ENCODE measurements at regions not wholly inside any gene's neighbourhood (a gene's known extent, or its start where the extent isn't known, plus 50 kb on each side); places are given as distances from the start of the nearest gene placed in this dataset.

- Histone ChIP-seq H3K9ac (ENCODE audit: low read length) (no peak overlapping the region), H3K4me1 (ENCODE audit: insufficient read depth, low read length) (no peaks in the 10 kb centered on the region), H3K4me2 (ENCODE audit: low read length) (no peak overlapping the region), H3K4me3 (ENCODE audit: low read length) (no peak overlapping the region), H3K36me3 (ENCODE audit: low read depth, low read length) (no peaks in the 10 kb centered on the region), H3F3A (ENCODE audit: low read length, unreplicated experiment) (no peaks in the 10 kb centered on the region), H2AFZ (ENCODE audit: low read length) (no peak overlapping the region), H3K27ac (ENCODE audit: low read length) (no peak overlapping the region), H4K20me1 (ENCODE audit: low read length) (no peaks in the 10 kb centered on the region), H3K9me2 (replicated peaks; ENCODE audit: low read length) (no peaks in the 10 kb centered on the region), H3K27me3 (ENCODE audit: low read length) (peaks cover 40% of the 10 kb centered on the region), H3K9me3 (ENCODE audit: low read length) (no peaks in the 10 kb centered on the region), H3K79me2 (ENCODE audit: low read length) (no peaks in the 10 kb centered on the region)
- TF ChIP-seq CTCF (conservative IDR thresholded peaks at IDR 0.05; ENCODE audit: low read depth, low read length) (no peak), EZH2 (IDR thresholded peaks at IDR 0.05; ENCODE audit: low read length, unreplicated experiment) (no peak), EZH2phosphoT487 (IDR thresholded peaks at IDR 0.05; ENCODE audit: borderline replicate concordance, low read length) (no peak)
- BruUV-seq (replicated peaks) = no TSS peak
- ChIA-PET CTCF (no interaction called here), POLR2A (ENCODE audit: unreplicated experiment) (no interaction called here)
- DNase-seq (no peak), ATAC-seq (no peak)
- intact Hi-C loops (cut with micrococcal nuclease) = no loop called here
Measured at GRCh38 chr15:31525185-31525695, 198.6 kb downstream of the KLF13 start.

GRCh38 chr15:31525988-31526665 is 199.5 kb downstream of the KLF13 start:
- peaks cover 49% of the 10 kb centered on the region for H3K27me3 ChIP-seq (ENCODE audit: low read length)
- ChIA-PET POLR2A (ENCODE audit: unreplicated experiment) (no interaction called here), CTCF (no interaction called here)
- H3K9me3 ChIP-seq (ENCODE audit: low read length) = no peaks in the 10 kb centered on the region
- H3K9me2 ChIP-seq (replicated peaks; ENCODE audit: low read length) = no peaks in the 10 kb centered on the region
- H4K20me1 ChIP-seq (ENCODE audit: low read length) = no peaks in the 10 kb centered on the region
- TF ChIP-seq CTCF (conservative IDR thresholded peaks at IDR 0.05; ENCODE audit: low read depth, low read length) (no peak), EZH2phosphoT487 (IDR thresholded peaks at IDR 0.05; ENCODE audit: borderline replicate concordance, low read length) (no peak), EZH2 (IDR thresholded peaks at IDR 0.05; ENCODE audit: low read length, unreplicated experiment) (no peak)
- BruUV-seq (replicated peaks) = no TSS peak
- H3K27ac ChIP-seq (ENCODE audit: low read length) = no peak overlapping the region
- no peak overlapping the region for H2AFZ ChIP-seq (ENCODE audit: low read length)
- H3K4me3 ChIP-seq (ENCODE audit: low read length) = no peak overlapping the region
- no peaks in the 10 kb centered on the region for H3K4me1 ChIP-seq (ENCODE audit: insufficient read depth, low read length)
- H3K9ac ChIP-seq (ENCODE audit: low read length) = no peak overlapping the region
- intact Hi-C loops (cut with micrococcal nuclease) = no loop called here
- no peaks in the 10 kb centered on the region for H3K36me3 ChIP-seq (ENCODE audit: low read depth, low read length)
- no peaks in the 10 kb centered on the region for H3F3A ChIP-seq (ENCODE audit: low read length, unreplicated experiment)
- no peaks in the 10 kb centered on the region for H3K79me2 ChIP-seq (ENCODE audit: low read length)
- no peak for DNase-seq
- ATAC-seq = no peak
- H3K4me2 ChIP-seq (ENCODE audit: low read length) = no peak overlapping the region

- Histone ChIP-seq H3K9ac (ENCODE audit: low read length) (no peak overlapping the region), H3K4me3 (ENCODE audit: low read length) (no peak overlapping the region), H3K36me3 (ENCODE audit: low read depth, low read length) (no peaks in the 10 kb centered on the region), H3K4me2 (ENCODE audit: low read length) (no peak overlapping the region), H3K27me3 (ENCODE audit: low read length) (peaks cover 46% of the 10 kb centered on the region), H3K27ac (ENCODE audit: low read length) (no peak overlapping the region), H3K9me2 (replicated peaks; ENCODE audit: low read length) (no peaks in the 10 kb centered on the region), H3K9me3 (ENCODE audit: low read length) (no peaks in the 10 kb centered on the region), H3F3A (ENCODE audit: low read length, unreplicated experiment) (no peaks in the 10 kb centered on the region), H4K20me1 (ENCODE audit: low read length) (no peaks in the 10 kb centered on the region), H3K79me2 (ENCODE audit: low read length) (no peaks in the 10 kb centered on the region), H2AFZ (ENCODE audit: low read length) (no peak overlapping the region), H3K4me1 (ENCODE audit: insufficient read depth, low read length) (no peaks in the 10 kb centered on the region)
- ChIA-PET CTCF (no interaction called here), POLR2A (ENCODE audit: unreplicated experiment) (no interaction called here)
- TF ChIP-seq CTCF (conservative IDR thresholded peaks at IDR 0.05; ENCODE audit: low read depth, low read length) (no peak), EZH2 (IDR thresholded peaks at IDR 0.05; ENCODE audit: low read length, unreplicated experiment) (no peak), EZH2phosphoT487 (IDR thresholded peaks at IDR 0.05; ENCODE audit: borderline replicate concordance, low read length) (no peak)
- ATAC-seq (no peak), DNase-seq (no peak)
- intact Hi-C loops (cut with micrococcal nuclease) = no loop called here
- no TSS peak for BruUV-seq (replicated peaks)
Measured at GRCh38 chr15:31526916-31527690, 200.5 kb downstream of the KLF13 start.

All from PC-3 (cell line).